ENCODE measurements at regions not wholly inside any gene's neighbourhood (a gene's known extent, or its start where the extent isn't known, plus 50 kb on each side); places are given as distances from the start of the nearest gene placed in this dataset.

- H3K4me3 ChIP-seq (replicated peaks; ENCODE audit: low read depth, low read length) = no peak overlapping the region
- no peak for DNase-seq (ENCODE audit: extremely low read depth, low read depth)
- TF ChIP-seq CTCF (IDR thresholded peaks at IDR 0.05; ENCODE audit: low read depth, low read length, missing control alignments) = no peak
These were observed 76.2 kb upstream of the TNFSF11 start for GRCh38 chr13:42497798-42498197.

GRCh38 chr13:42498521-42498920 is 75.4 kb upstream of the TNFSF11 start:
- DNase-seq (ENCODE audit: extremely low read depth, low read depth) = no peak
- no peak for TF ChIP-seq CTCF (IDR thresholded peaks at IDR 0.05; ENCODE audit: low read depth, low read length, missing control alignments)
- H3K4me3 ChIP-seq (replicated peaks; ENCODE audit: low read depth, low read length) = no peak overlapping the region

Data from HFF-Myc (cell line).